ENCODE measurements at regions not wholly inside any gene's neighbourhood (a gene's known extent, or its start where the extent isn't known, plus 50 kb on each side); places are given as distances from the start of the nearest gene placed in this dataset.

- TF ChIP-seq ZNF644 (tag; IDR thresholded peaks at IDR 0.05; ENCODE audit: low read depth) (no peak), HMBOX1 (IDR thresholded peaks at IDR 0.05) (no peak), ZNF445 (CRISPR knock-in tag; IDR thresholded peaks at IDR 0.05; ENCODE audit: low read depth) (no peak), SNAPC5 (CRISPR knock-in tag; IDR thresholded peaks at IDR 0.05) (no peak), U2AF2 (optimal IDR thresholded peaks at IDR 0.05; ENCODE audit: low read depth, low read length) (no peak), SMARCA5 (IDR thresholded peaks at IDR 0.05) (no peak), ARID4B (CRISPR knock-in tag; IDR thresholded peaks at IDR 0.05) (no peak), GATA2 (CRISPR knock-in tag; IDR thresholded peaks at IDR 0.05) (no peak), NFATC3 (IDR thresholded peaks at IDR 0.05) (no peak), COPS2 (conservative IDR thresholded peaks at IDR 0.05) (no peak), ZNF133 (CRISPR knock-in tag; IDR thresholded peaks at IDR 0.05) (no peak), L3MBTL2 (IDR thresholded peaks at IDR 0.05) (no peak), NBN (IDR thresholded peaks at IDR 0.05; ENCODE audit: low read depth) (no peak), ZFP36 (IDR thresholded peaks at IDR 0.05; ENCODE audit: low read depth, low read length, partially characterized antibody) (peak; percentile 54), BCOR (IDR thresholded peaks at IDR 0.05) (peak; percentile 42), RBM25 (IDR thresholded peaks at IDR 0.05; ENCODE audit: low read depth, low read length, severe bottlenecking) (peak; percentile 58)
- TF ChIP-seq, protein P1, sequence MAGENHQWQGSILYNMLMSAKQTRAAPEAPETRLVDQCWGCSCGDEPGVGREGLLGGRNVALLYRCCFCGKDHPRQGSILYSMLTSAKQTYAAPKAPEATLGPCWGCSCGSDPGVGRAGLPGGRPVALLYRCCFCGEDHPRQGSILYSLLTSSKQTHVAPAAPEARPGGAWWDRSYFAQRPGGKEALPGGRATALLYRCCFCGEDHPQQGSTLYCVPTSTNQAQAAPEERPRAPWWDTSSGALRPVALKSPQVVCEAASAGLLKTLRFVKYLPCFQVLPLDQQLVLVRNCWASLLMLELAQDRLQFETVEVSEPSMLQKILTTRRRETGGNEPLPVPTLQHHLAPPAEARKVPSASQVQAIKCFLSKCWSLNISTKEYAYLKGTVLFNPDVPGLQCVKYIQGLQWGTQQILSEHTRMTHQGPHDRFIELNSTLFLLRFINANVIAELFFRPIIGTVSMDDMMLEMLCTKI (IDR thresholded peaks at IDR 0.05; ENCODE audit: partially characterized antibody), result no peak
Measured at GRCh38 chr15:66843581-66843980, 141.5 kb downstream of the SMAD6 start (continued).
